Dermis blood vessel endothelial cell (primary cell): ENCODE measurements at regions not wholly inside any gene's neighbourhood (a gene's known extent, or its start where the extent isn't known, plus 50 kb on each side); places are given as distances from the start of the nearest gene placed in this dataset.

Experiments
- DNase-seq: peaks from one replicate; pipeline ENCODE4 v3.0.0; 2010

DNA sequence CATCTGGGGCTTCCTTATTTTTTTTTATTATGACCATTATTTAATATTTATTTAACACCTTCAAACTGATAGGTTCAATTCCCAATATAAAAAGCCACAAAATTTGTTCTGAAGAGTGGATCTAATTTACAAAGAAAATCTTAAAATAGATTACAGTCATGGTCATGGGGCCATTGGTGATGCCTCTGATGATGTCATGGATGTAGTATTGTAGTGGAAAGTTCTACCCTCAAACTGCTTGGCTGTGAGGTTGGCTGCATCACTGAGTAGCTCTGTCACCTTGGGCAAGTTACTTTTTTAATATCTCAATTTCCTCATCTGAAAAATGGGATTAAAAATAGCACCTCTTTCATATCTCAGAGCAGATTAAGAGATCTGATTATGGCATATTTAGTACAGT is 128.5 kb downstream of the DKK1 start:
- DNase-seq = peak; percentile 47

- DNase-seq = peak; percentile 67
Observed at GRCh38 chr10:52443419-52444388, 129.6 kb downstream of the DKK1 start.

GRCh38 chr10:52446391-52446790 is 132.3 kb downstream of the DKK1 start:
- no peak for DNase-seq

DNA sequence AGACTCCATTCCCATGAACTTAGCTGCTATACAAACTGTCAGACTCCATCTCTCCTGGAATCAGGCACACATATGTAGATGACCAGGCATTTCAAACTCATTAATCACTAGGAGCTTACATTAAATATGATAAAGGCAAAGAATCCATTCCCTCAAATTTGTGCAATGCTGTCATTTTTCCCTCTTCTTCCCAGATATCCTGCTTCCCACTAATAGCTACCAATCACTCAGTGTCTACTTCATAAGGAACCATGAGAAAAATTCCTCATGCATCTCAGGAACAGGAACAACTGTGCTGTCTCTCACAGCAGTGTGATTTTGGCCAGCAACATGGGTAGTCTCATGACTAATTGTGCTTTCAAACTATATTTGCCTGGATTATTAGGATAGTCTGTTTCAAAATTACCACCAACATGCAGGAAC is 133.9 kb downstream of the DKK1 start:
- DNase-seq = no peak

- DNase-seq = no peak
Observed at GRCh38 chr10:52450762-52451291, 136.7 kb downstream of the DKK1 start.

- DNase-seq = no peak
Observed at GRCh38 chr10:52451817-52452216, 137.7 kb downstream of the DKK1 start.

- DNase-seq = no peak
Observed at GRCh38 chr10:52452600-52453493, 138.8 kb downstream of the DKK1 start.

DNA sequence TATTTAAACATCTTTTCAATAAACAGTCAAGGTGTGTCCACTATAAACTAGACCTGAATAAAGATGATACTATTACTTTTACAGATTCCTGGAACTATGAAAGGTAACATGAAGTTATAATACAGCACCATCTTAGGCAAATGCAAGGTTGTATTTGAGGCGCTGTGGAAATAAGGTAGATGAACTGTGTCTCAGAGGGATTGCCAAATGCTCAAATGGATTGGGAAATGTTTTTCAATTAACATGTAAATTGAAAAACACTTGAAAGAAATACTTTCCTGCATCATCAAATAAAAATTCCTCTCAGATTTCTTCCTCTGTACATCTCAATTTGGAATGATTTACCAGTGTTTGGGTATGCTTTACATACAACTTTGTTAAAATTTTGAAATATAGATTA is 139.4 kb downstream of the DKK1 start:
- no peak for DNase-seq

DNA sequence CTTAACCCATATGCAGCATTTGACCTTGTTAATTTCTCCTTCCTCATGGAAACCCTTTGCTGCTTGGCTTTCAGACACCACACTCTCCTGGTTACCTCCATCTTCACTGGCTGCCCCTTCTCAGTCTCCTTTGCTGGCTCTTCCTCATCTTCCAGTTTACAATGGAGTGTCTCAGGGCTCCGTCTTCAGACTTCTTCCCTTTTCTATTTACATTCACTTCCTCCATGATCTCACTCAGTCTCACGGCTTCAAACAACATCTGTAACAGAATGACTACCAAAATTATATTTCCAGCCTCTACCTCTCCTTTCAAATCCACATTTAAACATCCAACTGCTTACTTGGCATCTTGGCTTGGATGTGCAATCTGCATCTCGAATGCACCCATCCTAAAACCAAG is 140.4 kb downstream of the DKK1 start:
- no peak for DNase-seq

- DNase-seq = no peak
Observed at GRCh38 chr10:52455098-52455497, 141.0 kb downstream of the DKK1 start.

GRCh38 chr10:52459097-52459496 is 145.0 kb downstream of the DKK1 start:
- DNase-seq = no peak

DNA sequence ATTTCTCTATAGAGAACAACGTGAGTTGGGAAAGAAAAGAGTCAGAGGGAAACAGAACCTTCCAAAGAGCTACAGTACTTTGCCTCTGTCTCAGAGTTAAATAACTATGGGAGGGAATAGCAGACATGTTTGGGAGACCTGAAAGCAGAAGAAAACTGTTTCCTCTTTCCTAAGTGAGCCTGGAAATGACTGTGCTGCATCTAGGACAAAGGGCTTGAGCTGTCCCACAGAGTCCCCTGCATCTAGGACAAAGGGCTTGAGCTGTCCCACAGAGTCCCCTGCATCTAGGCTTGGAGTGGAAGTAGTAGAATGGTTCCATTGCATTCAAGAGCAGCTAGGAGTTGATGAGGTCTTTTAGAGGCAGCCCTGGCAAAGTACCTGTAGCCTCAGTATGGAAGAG is 149.7 kb downstream of the DKK1 start:
- no peak for DNase-seq

- no peak for DNase-seq
Observed at GRCh38 chr10:52464368-52465124, 150.5 kb downstream of the DKK1 start.

- DNase-seq = no peak
Observed at GRCh38 chr10:52465202-52465601, 151.1 kb downstream of the DKK1 start.

GRCh38 chr10:52466464-52466863 is 152.4 kb downstream of the DKK1 start:
- no peak for DNase-seq

GRCh38 chr10:52469970-52470705 is 156.1 kb downstream of the DKK1 start:
- no peak for DNase-seq

DNA sequence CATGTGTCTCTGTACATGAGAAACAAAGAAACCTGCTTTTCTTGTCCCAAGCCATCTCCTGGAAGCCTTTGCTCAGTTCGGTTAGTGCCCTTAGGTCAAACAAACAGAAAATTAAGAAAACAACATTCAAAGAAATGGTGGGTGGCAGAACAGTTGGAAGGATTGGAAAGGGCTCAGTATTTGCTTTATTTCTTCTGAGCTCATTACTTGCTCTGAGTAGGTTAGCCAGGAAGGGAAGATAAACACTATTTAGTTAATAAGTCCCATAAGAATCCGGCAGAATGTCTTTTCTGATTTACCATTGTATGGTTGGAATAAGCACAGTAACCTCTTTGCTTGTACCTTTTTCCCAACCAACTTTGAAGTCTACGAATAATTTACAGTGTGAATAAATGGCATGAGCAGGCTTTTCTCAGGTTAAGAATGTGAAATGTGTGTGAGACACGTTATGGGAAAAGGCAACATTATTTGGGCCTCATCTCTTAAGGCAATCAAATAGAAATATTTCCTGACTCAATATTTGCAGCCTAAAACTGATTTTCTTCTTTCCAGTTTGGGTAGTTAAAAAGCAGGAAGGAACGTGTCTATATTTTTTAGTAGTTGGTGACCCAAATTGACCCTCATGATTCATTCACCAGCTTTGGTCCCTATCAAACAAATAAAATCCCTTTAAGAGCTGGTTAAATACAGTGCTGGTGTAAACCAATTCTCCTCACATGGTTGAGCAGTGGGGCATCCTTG is 158.5 kb downstream of the DKK1 start:
- no peak for DNase-seq

- no peak for DNase-seq
Observed at GRCh38 chr10:52474265-52474664, 160.2 kb downstream of the DKK1 start.

- DNase-seq = no peak
Observed at GRCh38 chr10:52477305-52477704, 163.2 kb downstream of the DKK1 start.

- peak; percentile 75 for DNase-seq
Observed at GRCh38 chr10:52479567-52479966, 165.5 kb downstream of the DKK1 start.

DNA sequence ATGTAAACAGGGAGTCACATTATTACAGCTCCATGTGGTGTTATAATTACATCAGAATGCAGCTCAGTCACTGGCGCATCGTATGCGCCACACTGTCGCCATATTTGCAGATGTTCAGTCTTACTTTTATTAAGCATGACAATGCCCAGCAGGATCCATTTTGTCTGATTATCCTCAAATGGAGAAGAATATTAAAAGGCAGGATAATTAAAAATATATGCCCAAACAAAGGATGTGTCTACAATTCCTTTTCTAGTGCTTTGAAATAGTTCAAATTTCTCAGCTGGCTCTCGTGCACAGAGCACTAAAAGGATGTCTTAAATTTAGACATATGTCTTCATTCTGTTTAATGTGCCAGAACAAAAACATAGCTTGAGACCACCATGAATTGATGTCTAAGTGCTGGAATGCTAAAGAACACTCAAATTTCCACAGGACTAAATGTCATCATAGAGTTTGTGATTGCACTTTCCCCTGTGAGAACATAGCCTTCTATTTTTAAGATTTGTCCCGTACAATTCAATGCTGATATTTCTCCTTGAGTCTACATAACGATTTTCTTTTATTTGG is 168.0 kb downstream of the DKK1 start:
- no peak for DNase-seq
